Cardiac fibroblast (primary cell): ENCODE measurements at regions not wholly inside any gene's neighbourhood (a gene's known extent, or its start where the extent isn't known, plus 50 kb on each side); places are given as distances from the start of the nearest gene placed in this dataset.
"Not testable (repeated sequence)": the region's sequence is repeated elsewhere in the genome, so short reads cannot be mapped to it uniquely, and the experiment has no call there.

Source experiments
- DNase-seq, 2 donors: peaks; one replicate each; pipeline versions ENCODE4 v3.0.0 to v3.0.0-alpha.2; 2010; ENCODE audit warnings: low read depth in 2 of 2
- H3K4me3 ChIP-seq, 2 donors: replicated peaks in 1 of 2; 1 replicate in 1 of 2; 2 replicates in 1 of 2; pipeline ENCODE4 v1.5.1; 2011; ENCODE audit warnings: low read depth in 2 of 2, low read length in 2 of 2, mild to moderate bottlenecking in 2 of 2, moderate library complexity in 1 of 2
- CTCF ChIP-seq: IDR thresholded peaks from one replicate; pipeline ENCODE4 v1.5.1; 2011; ENCODE audit warnings: low read depth, mild to moderate bottlenecking, low read length, inconsistent platforms

DNA sequence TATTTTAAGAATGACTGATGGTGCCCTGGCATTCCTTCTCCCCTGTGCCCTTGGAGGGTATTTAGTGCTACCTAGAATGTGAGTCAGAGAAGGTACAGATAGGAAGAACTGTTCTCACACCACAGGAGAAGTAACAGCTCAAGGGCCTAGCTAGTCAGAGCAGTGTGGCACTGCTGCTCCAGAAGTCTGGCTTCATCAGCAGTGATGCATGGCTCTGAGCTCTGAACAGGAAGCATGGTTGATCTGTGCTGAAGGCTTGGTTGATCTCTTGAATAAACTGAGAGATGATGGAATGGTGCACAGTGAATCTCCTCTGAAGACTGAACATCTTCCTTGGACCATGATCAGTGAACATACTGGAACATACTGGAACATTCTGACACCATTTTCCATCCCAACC is 425.3 kb upstream of the SLC35B3 start:
- no peak overlapping the region for H3K4me3 ChIP-seq
- no peak for DNase-seq
- no peak for TF ChIP-seq CTCF

- no peak overlapping the region for H3K4me3 ChIP-seq
- TF ChIP-seq CTCF, result no peak
- DNase-seq, result no peak
Measured at GRCh38 chr6:8859501-8859900, 424.2 kb upstream of the SLC35B3 start.

DNA sequence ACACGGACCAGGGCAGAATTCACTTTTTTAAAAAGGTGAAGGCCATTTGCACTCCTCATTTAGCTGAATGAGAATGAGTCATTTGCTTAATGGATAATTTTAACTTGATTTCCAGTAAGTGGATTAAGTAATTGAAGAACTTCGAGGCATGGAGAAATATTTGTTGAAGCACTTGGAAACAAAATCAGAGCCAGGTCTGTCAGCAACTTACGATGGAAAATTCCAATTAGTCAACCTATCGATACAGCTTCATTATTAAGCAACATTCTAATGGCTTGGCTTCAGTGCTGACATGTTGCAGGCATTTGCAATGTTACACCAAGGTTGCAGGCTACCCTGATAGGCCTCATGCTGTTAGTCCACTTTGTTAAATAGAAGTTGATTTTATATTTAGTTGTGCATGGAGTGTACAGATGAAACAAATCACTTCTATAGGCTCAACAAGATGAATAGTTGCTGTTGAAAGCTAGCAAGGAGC is 423.5 kb upstream of the SLC35B3 start:
- TF ChIP-seq CTCF, result no peak
- H3K4me3 ChIP-seq, result no peak overlapping the region
- no peak for DNase-seq

DNA sequence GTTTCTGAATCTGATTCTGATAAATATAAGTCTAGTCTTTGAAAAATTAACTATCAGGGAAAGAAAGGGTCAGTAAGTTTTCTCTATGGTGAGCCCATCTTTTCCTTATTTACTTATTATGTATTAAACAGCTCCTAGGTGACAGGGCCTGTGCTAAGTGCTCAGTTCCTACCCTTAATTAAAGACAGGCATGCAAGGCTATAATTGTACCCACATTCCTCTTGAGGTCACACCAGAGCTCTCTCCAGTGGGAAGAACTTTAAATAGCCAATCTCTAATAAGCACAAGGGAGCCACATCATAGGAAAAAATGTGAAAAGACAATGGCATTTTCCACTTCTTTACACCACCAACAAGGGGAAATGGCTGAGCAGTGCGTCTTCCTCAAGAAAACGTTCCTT is 421.8 kb upstream of the SLC35B3 start:
- H3K4me3 ChIP-seq, result no peak overlapping the region
- no peak for TF ChIP-seq CTCF
- no peak for DNase-seq

- TF ChIP-seq CTCF, result no peak
- no peak overlapping the region for H3K4me3 ChIP-seq
- no peak for DNase-seq
Measured at GRCh38 chr6:8855411-8855810, 420.1 kb upstream of the SLC35B3 start.

DNA sequence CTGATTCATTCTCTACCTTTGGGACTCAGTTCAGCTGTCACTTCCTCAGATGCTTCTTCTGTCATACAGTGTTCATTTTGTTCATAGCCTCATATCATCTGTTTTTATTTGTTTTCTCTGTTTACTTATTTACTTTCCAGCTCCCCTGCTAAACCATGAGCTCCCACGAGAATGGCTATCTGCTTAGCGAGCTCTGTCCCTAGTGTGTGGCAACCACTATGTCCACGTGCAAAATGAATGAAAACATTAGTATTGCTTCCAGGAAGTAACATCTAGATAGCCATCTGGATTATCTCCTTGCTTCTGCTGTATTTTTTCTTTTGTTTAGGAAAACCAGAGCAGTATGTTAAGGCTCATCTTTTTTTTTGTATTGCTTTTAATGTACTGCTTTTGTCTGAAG is 417.0 kb upstream of the SLC35B3 start:
- TF ChIP-seq CTCF, result no peak
- DNase-seq, result no peak
- no peak overlapping the region for H3K4me3 ChIP-seq

DNA sequence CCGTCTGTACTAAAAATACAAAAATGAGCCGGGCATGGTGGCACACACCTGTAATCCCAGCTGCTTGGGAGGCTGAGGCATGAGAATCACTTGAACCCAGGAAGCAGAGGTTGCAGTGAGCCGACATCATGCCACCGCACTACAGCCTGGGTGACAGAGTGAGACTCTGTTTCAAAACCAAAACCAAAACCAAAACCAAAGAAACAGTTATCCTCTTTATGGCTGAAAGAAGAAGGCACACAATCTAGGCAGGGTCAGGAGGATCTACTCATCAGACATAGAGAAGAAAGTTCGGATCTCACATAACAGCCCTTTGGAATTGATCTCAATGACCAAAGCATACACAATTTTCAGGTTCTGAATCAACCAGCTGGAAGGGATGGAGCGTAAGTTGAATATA is 411.3 kb upstream of the SLC35B3 start:
- not testable (repeated sequence) for DNase-seq, H3K4me3 ChIP-seq
